OCI-LY1 (cell line): ENCODE measurements at regions not wholly inside any gene's neighbourhood (a gene's known extent, or its start where the extent isn't known, plus 50 kb on each side); places are given as distances from the start of the nearest gene placed in this dataset.

ENCODE experiments used
- H2AFZ ChIP-seq: fragments of 200-600 bp; sonication (generic), shearing (Covaris generic); 2 replicates; pipeline ENCODE4 v1.6.0; 2014; ENCODE audit warnings: antibody characterized with exemption, mild to moderate bottlenecking, low read length
- H3F3A ChIP-seq: fragments of 200-600 bp; sonication (generic), shearing (Covaris generic); 2 replicates; pipeline ENCODE4 v1.6.0; 2014; ENCODE audit warnings: mild to moderate bottlenecking, antibody characterized with exemption, low read length, moderate library complexity; ENCODE audit not compliant: insufficient read depth
- H3K27ac ChIP-seq: fragments of 200-600 bp; sonication (generic); 2 replicates; pipeline ENCODE4 v1.5.1; 2014; ENCODE audit warnings: low read length, mixed run types, mild to moderate bottlenecking, low read depth; ENCODE audit not compliant: poor library complexity, severe bottlenecking
- H3K27me3 ChIP-seq: fragments of 200-600 bp; sonication (generic); 2 replicates; pipeline ENCODE4 v1.6.0; 2014; ENCODE audit warnings: antibody characterized with exemption, mild to moderate bottlenecking, low read length, moderate library complexity; ENCODE audit not compliant: insufficient read depth
- H3K36me3 ChIP-seq: fragments of 200-600 bp; sonication (generic); 2 replicates; pipeline ENCODE4 v1.6.1; 2014; ENCODE audit warnings: mild to moderate bottlenecking, antibody characterized with exemption, low read length, moderate library complexity, mixed read lengths; ENCODE audit not compliant: insufficient read depth
- H3K4me1 ChIP-seq: fragments of 200-600 bp; sonication (generic); 2 replicates; pipeline ENCODE4 v1.5.1; 2014; ENCODE audit warnings: mild to moderate bottlenecking, low read length, moderate library complexity; ENCODE audit not compliant: insufficient read depth, severe bottlenecking
- H3K4me2 ChIP-seq: fragments of 200-600 bp; sonication (generic), shearing (Covaris generic); 2 replicates; pipeline ENCODE4 v1.6.1; 2014; ENCODE audit warnings: low read length
- H3K4me3 ChIP-seq: fragments of 200-600 bp; sonication (generic); 2 replicates; pipeline ENCODE4 v1.5.1; 2014; ENCODE audit warnings: low read length, low read depth, mild to moderate bottlenecking, mixed read lengths; ENCODE audit not compliant: poor library complexity, severe bottlenecking
- H3K79me2 ChIP-seq: fragments of 200-600 bp; shearing (Covaris generic); 2 replicates; pipeline ENCODE4 v1.6.1; 2016; ENCODE audit warnings: mixed run types, low read length, mixed read lengths; ENCODE audit not compliant: insufficient read depth
- H3K9ac ChIP-seq: fragments of 200-600 bp; sonication (generic), shearing (Covaris generic); 2 replicates; pipeline ENCODE4 v1.6.1; 2014; ENCODE audit warnings: mild to moderate bottlenecking, low read length, mixed read lengths
- H3K9me2 ChIP-seq: fragments of 200-600 bp; sonication (generic), shearing (Covaris generic); 2 replicates; pipeline ENCODE4 v1.6.1; 2014; ENCODE audit warnings: low read depth, mild to moderate bottlenecking, low read length, mixed read lengths
- H3K9me3 ChIP-seq: fragments of 200-600 bp; shearing (Covaris generic); 2 replicates; pipeline ENCODE4 v1.6.1; 2014; ENCODE audit warnings: low read length, mixed read lengths
- H4K20me1 ChIP-seq: fragments of 200-600 bp; sonication (generic), shearing (Covaris generic); 2 replicates; pipeline ENCODE4 v1.6.0; 2016; ENCODE audit warnings: mild to moderate bottlenecking, low read length; ENCODE audit not compliant: insufficient read depth
- EZH2 ChIP-seq: fragments of 200-600 bp; sonication (generic), shearing (Covaris generic); IDR thresholded peaks from 2 replicates; pipeline ENCODE4 v1.8.0; 2017; ENCODE audit warnings: borderline replicate concordance, mixed run types, mild to moderate bottlenecking, antibody characterized with exemption, low read length, moderate library complexity, mixed read lengths
- TF ChIP-seq, protein P1 (sequence below): fragments of 200-600 bp; sonication (generic), shearing (Covaris generic); IDR thresholded peaks from 2 replicates; pipeline ENCODE4 v1.5.1; 2017; ENCODE audit warnings: mild to moderate bottlenecking, antibody characterized with exemption, low read length, moderate library complexity, mixed read lengths

DNA sequence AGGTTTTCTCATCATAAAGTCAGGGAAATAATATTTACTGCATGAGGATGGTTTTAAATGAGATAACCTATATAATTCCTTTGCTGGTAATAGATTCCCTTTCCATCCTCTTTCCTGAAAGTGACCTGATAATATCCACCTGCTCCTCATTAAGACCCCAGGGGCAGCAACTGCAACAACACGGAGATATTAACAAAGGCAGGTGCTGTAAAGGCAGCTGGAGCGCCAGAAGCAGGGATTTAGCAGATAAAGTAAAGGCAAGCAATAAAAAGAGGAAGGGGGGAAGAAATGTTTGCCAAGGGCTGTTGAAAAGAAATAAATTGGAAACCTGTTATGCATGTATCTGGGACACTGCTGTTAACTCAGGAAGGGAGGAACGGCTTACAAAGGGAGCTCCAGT, 472.6 kb upstream of the KLHL29 start:
- H3K27me3 ChIP-seq = no peaks in the 10 kb centered on the region
- H3K79me2 ChIP-seq = no peaks in the 10 kb centered on the region
- H3K4me2 ChIP-seq = no peak overlapping the region
- no peak overlapping the region for H3K4me3 ChIP-seq
- H4K20me1 ChIP-seq = no peaks in the 10 kb centered on the region
- H3K4me1 ChIP-seq = no peaks in the 10 kb centered on the region
- no peak overlapping the region for H3K9ac ChIP-seq
- no peak for TF ChIP-seq EZH2
- TF ChIP-seq, protein P1, sequence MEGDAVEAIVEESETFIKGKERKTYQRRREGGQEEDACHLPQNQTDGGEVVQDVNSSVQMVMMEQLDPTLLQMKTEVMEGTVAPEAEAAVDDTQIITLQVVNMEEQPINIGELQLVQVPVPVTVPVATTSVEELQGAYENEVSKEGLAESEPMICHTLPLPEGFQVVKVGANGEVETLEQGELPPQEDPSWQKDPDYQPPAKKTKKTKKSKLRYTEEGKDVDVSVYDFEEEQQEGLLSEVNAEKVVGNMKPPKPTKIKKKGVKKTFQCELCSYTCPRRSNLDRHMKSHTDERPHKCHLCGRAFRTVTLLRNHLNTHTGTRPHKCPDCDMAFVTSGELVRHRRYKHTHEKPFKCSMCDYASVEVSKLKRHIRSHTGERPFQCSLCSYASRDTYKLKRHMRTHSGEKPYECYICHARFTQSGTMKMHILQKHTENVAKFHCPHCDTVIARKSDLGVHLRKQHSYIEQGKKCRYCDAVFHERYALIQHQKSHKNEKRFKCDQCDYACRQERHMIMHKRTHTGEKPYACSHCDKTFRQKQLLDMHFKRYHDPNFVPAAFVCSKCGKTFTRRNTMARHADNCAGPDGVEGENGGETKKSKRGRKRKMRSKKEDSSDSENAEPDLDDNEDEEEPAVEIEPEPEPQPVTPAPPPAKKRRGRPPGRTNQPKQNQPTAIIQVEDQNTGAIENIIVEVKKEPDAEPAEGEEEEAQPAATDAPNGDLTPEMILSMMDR = no peak
- no peaks in the 10 kb centered on the region for H3K9me2 ChIP-seq
- H3K9me3 ChIP-seq = no peaks in the 10 kb centered on the region
- H3K36me3 ChIP-seq = no peaks in the 10 kb centered on the region
- H2AFZ ChIP-seq = no peak overlapping the region
- H3K27ac ChIP-seq = no peak overlapping the region
- no peaks in the 10 kb centered on the region for H3F3A ChIP-seq

DNA sequence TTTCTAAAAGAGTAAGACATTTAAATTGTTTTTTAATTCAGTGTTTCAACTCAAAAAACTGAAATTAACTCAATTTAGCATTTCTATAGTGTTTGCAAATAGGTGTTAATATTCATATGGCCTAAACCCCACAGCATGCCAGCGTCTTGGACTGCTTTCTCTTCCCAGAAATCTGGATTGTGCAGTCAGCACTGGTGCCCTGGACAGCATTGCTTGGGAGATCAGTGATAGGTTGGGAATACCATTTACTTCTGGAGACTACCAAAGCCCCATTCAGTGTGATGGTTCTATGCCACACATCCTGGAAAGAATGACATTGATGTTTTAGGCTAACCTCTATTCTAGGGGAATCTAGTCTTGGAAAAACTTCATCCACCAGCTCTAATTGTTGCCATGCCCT, 455.0 kb upstream of the KLHL29 start:
- H2AFZ ChIP-seq = no peak overlapping the region
- TF ChIP-seq, protein P1 = no peak
- TF ChIP-seq EZH2 = no peak
- H3K27me3 ChIP-seq = no peaks in the 10 kb centered on the region
- no peaks in the 10 kb centered on the region for H3K9me3 ChIP-seq
- H3K9ac ChIP-seq = no peak overlapping the region
- no peak overlapping the region for H3K4me2 ChIP-seq
- H4K20me1 ChIP-seq = no peaks in the 10 kb centered on the region
- no peaks in the 10 kb centered on the region for H3K9me2 ChIP-seq
- H3K4me3 ChIP-seq = no peak overlapping the region
- no peaks in the 10 kb centered on the region for H3F3A ChIP-seq
- no peak overlapping the region for H3K27ac ChIP-seq
- H3K4me1 ChIP-seq = no peaks in the 10 kb centered on the region
- H3K79me2 ChIP-seq = no peaks in the 10 kb centered on the region
- no peaks in the 10 kb centered on the region for H3K36me3 ChIP-seq

DNA sequence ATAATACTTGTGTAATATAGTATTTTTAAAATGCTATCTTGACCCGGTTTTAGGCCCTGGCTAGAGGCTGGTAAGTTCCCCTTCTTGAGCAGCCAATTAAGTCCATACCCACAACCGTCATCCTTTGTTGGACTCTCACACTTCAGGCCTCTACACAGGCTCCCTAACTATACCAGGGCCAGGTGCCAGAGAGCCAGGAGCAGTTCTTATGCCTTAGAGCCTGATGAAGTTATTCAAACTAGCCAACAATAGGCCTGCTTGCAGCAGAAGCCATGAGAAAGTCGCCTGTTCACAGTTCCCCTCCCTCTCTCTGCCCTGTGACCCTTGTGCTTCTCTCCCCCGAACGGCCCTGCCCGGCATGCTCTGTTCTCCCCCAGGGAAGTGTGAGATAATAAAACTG, 454.2 kb upstream of the KLHL29 start:
- Histone ChIP-seq H3K9me2 (no peaks in the 10 kb centered on the region), H3K9me3 (no peaks in the 10 kb centered on the region), H3K36me3 (no peaks in the 10 kb centered on the region), H3K4me3 (no peak overlapping the region), H3F3A (no peaks in the 10 kb centered on the region), H3K79me2 (no peaks in the 10 kb centered on the region), H2AFZ (no peak overlapping the region), H3K27me3 (no peaks in the 10 kb centered on the region), H3K9ac (no peak overlapping the region), H3K4me1 (no peaks in the 10 kb centered on the region), H3K4me2 (no peak overlapping the region), H4K20me1 (no peaks in the 10 kb centered on the region), H3K27ac (no peak overlapping the region)
- no peak for TF ChIP-seq EZH2
- TF ChIP-seq, protein P1 = no peak
